Endodermal cell (in vitro differentiated cells): ENCODE measurements at regions not wholly inside any gene's neighbourhood (a gene's known extent, or its start where the extent isn't known, plus 50 kb on each side); places are given as distances from the start of the nearest gene placed in this dataset.

Experiments used
- DNase-seq: peaks from one replicate; pipeline ENCODE4 v3.0.0-alpha.2; 2017
- H3K27ac ChIP-seq: 2 replicates; pipeline ENCODE4 v1.5.1; 2013; ENCODE audit warnings: mild to moderate bottlenecking, low read depth, low read length, moderate library complexity
- H3K27me3 ChIP-seq: 2 replicates; pipeline ENCODE4 v1.6.1; 2013; ENCODE audit warnings: mild to moderate bottlenecking, low read length, moderate library complexity; ENCODE audit not compliant: insufficient read depth, control insufficient read depth, poor library complexity, severe bottlenecking
- H3K36me3 ChIP-seq: 2 replicates; pipeline ENCODE4 v1.7.0; 2013; ENCODE audit warnings: mild to moderate bottlenecking, low read length, moderate library complexity; ENCODE audit not compliant: control insufficient read depth, insufficient read depth
- H3K4me1 ChIP-seq: one replicate; pipeline ENCODE4 v1.7.0; 2013; ENCODE audit warnings: low read length; ENCODE audit not compliant: control insufficient read depth, insufficient read depth
- H3K4me3 ChIP-seq: 2 replicates; pipeline ENCODE4 v1.5.1; 2013; ENCODE audit warnings: mild to moderate bottlenecking, low read length, moderate library complexity
- H3K9ac ChIP-seq: 2 replicates; pipeline ENCODE4 v1.6.1; 2013; ENCODE audit warnings: mild to moderate bottlenecking, low read length, moderate library complexity; ENCODE audit not compliant: poor library complexity, severe bottlenecking; ENCODE audit errors: extremely low read depth
- H3K9me3 ChIP-seq: 2 replicates; pipeline ENCODE4 v1.6.1; 2013; ENCODE audit warnings: mild to moderate bottlenecking, low read length, moderate library complexity; ENCODE audit not compliant: control insufficient read depth
- H3K27ac Mint-ChIP-seq: 2 replicates; pipeline ENCODE4 v1.8.0; 2020; ENCODE audit warnings: mixed read lengths
- H3K27me3 Mint-ChIP-seq: 2 replicates; pipeline ENCODE4 v1.8.0; 2021; ENCODE audit warnings: mild to moderate bottlenecking, mixed read lengths; ENCODE audit not compliant: insufficient read depth
- H3K36me3 Mint-ChIP-seq: 2 replicates; pipeline ENCODE4 v1.8.0; 2020; ENCODE audit warnings: low read depth, mixed read lengths
- H3K4me1 Mint-ChIP-seq: 2 replicates; pipeline ENCODE4 v1.8.0; 2020; ENCODE audit warnings: mixed read lengths
- H3K4me3 Mint-ChIP-seq: 2 replicates; pipeline ENCODE4 v1.8.0; 2020; ENCODE audit warnings: mild to moderate bottlenecking, moderate library complexity, mixed read lengths
- H3K9me3 Mint-ChIP-seq: 2 replicates; pipeline ENCODE4 v1.8.0; 2020; ENCODE audit warnings: mild to moderate bottlenecking, mixed read lengths
- WGBS, 2 experiments: methylation state at CpG; one replicate each; pipeline versions ENCODE4 v1.1.5 to v1.1.7; 2013; ENCODE audit warnings: missing lambda C conversion rate in 2 of 2, mixed read lengths in 1 of 2; ENCODE audit not compliant: insufficient coverage in 1 of 2, insufficient read length in 1 of 2; 5-methylcytosine and 5-hydroxymethylcytosine counted together
- TF ChIP-seq, protein P1 (sequence below): fragments of 200-600 bp; sonication (generic); conservative IDR thresholded peaks from 2 replicates; pipeline ENCODE4 v1.5.0; 2021; ENCODE audit warnings: antibody characterized with exemption, mild to moderate bottlenecking

DNA sequence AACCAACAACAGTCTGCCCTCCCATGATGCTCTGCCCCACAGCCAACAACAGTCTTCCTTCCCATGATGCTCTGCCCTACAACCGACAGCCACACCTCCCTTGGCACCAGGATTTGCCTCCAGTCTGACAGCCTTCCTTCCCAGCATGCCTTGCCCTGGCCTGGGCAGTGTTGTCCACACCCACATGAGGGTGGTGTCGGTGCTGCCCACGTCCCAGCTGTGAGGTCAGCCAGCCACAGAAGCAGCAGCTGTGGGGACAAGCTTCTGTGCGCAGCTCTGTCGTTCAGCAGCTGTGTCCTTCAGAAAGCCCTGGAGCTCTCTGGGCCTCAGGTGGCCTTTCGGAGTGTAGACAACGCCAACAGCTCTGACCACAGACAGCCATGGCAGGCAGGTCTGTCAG, 1378.9 kb downstream of the BRD1 start:
- no peaks in the 10 kb centered on the region for H3K9me3 Mint-ChIP-seq
- peaks cover 11% of the 10 kb centered on the region for H3K27me3 Mint-ChIP-seq
- H3K36me3 Mint-ChIP-seq = no peaks in the 10 kb centered on the region
- no peak overlapping the region for H3K4me3 ChIP-seq
- no peak for DNase-seq
- TF ChIP-seq, protein P1, sequence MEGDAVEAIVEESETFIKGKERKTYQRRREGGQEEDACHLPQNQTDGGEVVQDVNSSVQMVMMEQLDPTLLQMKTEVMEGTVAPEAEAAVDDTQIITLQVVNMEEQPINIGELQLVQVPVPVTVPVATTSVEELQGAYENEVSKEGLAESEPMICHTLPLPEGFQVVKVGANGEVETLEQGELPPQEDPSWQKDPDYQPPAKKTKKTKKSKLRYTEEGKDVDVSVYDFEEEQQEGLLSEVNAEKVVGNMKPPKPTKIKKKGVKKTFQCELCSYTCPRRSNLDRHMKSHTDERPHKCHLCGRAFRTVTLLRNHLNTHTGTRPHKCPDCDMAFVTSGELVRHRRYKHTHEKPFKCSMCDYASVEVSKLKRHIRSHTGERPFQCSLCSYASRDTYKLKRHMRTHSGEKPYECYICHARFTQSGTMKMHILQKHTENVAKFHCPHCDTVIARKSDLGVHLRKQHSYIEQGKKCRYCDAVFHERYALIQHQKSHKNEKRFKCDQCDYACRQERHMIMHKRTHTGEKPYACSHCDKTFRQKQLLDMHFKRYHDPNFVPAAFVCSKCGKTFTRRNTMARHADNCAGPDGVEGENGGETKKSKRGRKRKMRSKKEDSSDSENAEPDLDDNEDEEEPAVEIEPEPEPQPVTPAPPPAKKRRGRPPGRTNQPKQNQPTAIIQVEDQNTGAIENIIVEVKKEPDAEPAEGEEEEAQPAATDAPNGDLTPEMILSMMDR = no peak
- H3K4me3 Mint-ChIP-seq = no peak overlapping the region
- H3K27ac Mint-ChIP-seq = no peak overlapping the region
- H3K9me3 ChIP-seq = no peaks in the 10 kb centered on the region
- H3K27ac ChIP-seq = no peak overlapping the region
- H3K27me3 ChIP-seq = no peaks in the 10 kb centered on the region
- H3K4me1 Mint-ChIP-seq = no peaks in the 10 kb centered on the region
- WGBS, 2 experiments = 90 to 92% methylated on average over 6 to 7 of the region's 7 CpGs
- no peaks in the 10 kb centered on the region for H3K36me3 ChIP-seq
- no peak overlapping the region for H3K9ac ChIP-seq
- H3K4me1 ChIP-seq = no peaks in the 10 kb centered on the region

DNA sequence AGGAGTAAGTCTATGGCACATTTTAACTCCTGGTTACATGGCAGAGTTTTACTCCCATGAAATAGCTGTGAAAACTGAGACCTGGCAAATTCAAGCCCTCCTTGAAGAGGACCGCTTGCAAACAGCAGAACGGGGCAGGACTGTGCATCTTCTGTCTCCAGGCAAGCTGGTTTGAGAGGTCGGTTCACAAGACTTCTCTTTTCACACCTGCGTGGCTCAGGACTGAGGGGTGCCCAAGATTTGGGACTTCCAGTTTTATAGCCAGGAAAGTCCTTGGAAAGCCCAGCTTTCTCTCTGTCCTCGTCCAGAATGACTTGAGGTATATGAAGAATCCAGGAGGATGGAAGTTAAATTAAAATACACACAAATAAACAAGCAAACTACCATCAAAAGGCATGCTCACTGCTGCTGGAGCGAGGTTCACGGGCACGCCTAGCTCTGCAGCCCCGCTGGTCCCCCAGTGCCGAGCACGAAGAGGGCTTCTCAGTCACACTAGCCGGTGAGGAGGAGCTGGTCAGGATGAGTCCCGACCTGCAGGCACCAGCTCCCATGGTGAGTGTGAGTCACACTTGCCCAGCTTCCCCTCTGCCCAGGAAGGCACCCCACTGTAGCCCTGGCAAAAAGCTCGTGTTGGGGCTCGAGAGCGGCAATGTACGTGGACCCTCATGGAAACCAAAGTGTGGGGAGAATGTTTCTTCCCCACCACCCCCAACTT, 1382.4 kb downstream of the BRD1 start:
- H3K4me1 ChIP-seq = no peaks in the 10 kb centered on the region
- H3K36me3 ChIP-seq = no peaks in the 10 kb centered on the region
- DNase-seq = no peak
- no peak overlapping the region for H3K27ac ChIP-seq
- TF ChIP-seq, protein P1 = no peak
- no peak overlapping the region for H3K9ac ChIP-seq
- Mint-ChIP-seq H3K4me1 (no peaks in the 10 kb centered on the region), H3K36me3 (no peaks in the 10 kb centered on the region), H3K4me3 (no peak overlapping the region), H3K9me3 (no peaks in the 10 kb centered on the region), H3K27ac (no peak overlapping the region), H3K27me3 (peaks cover 11% of the 10 kb centered on the region)
- H3K27me3 ChIP-seq = no peaks in the 10 kb centered on the region
- no peaks in the 10 kb centered on the region for H3K9me3 ChIP-seq
- 87 to 92% methylated on average over 10 to 17 of the region's 17 CpGs for WGBS, 2 experiments
- no peak overlapping the region for H3K4me3 ChIP-seq

DNA sequence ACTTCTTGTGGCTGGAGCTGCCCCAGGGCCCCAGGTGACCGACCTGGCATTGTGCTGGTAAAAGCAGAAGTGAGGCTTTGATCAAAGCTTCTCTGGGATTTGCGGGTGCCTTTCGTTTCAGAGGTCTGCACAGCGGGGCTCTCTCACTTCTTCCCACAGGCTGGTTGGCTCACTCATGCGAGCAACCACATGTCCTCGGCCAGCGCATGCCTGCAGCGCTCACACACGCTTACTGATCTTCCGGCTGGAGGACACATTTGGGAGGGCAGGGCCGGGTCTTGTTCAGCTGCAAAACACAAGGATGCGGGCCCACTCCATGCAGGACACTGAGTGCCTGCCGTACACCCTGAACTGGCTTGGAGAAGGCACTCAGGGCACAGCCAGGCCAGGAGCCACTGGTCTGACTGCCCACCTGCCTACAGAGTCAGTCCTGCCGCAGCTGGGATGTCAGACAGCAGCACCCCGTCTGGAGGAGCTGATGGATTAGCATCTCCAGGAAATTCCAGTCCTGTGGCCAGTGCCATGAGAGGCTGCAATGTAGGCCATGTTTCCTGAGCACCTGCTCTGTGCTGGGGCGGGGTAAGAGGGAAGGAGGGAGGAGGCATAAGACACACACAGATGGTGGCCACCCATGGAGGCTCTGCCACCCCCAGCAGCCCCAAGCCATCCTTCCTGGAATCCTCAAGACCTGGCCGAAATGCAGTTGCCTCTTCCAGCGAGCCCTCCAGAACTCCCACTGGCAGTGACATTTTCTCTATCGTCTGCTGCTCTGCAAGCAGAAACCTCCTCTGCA, 1383.2 kb downstream of the BRD1 start:
- no peaks in the 10 kb centered on the region for H3K4me1 ChIP-seq
- H3K27ac ChIP-seq = no peak overlapping the region
- WGBS, 2 experiments = 91 to 93% methylated on average over 18 to 19 of the region's 19 CpGs
- H3K9me3 ChIP-seq = no peaks in the 10 kb centered on the region
- peaks cover 1% of the 10 kb centered on the region for H3K4me1 Mint-ChIP-seq
- no peaks in the 10 kb centered on the region for H3K36me3 Mint-ChIP-seq
- H3K4me3 ChIP-seq = no peak overlapping the region
- H3K27me3 ChIP-seq = no peaks in the 10 kb centered on the region
- H3K4me3 Mint-ChIP-seq = no peak overlapping the region
- H3K9ac ChIP-seq = no peak overlapping the region
- no peak for DNase-seq
- no peaks in the 10 kb centered on the region for H3K36me3 ChIP-seq
- TF ChIP-seq, protein P1 = no peak
- H3K9me3 Mint-ChIP-seq = no peaks in the 10 kb centered on the region
- peaks cover 11% of the 10 kb centered on the region for H3K27me3 Mint-ChIP-seq
- no peak overlapping the region for H3K27ac Mint-ChIP-seq
